ENCODE measurements at regions not wholly inside any gene's neighbourhood (a gene's known extent, or its start where the extent isn't known, plus 50 kb on each side); places are given as distances from the start of the nearest gene placed in this dataset.

- TF ChIP-seq GATA3 (IDR thresholded peaks at IDR 0.05; ENCODE audit: low read depth, low read length) (no peak), GATA2 (IDR thresholded peaks at IDR 0.05; ENCODE audit: low read depth, low read length) (no peak)
These were observed 1072.0 kb downstream of the NSUN3 start for GRCh38 chr3:95134693-95135413.

- TF ChIP-seq GATA2 (IDR thresholded peaks at IDR 0.05; ENCODE audit: low read depth, low read length) (no peak), GATA3 (IDR thresholded peaks at IDR 0.05; ENCODE audit: low read depth, low read length) (no peak)
These were observed 1085.2 kb downstream of the NSUN3 start for GRCh38 chr3:95148107-95148506.

GRCh38 chr3:95151590-95151989 lies 1088.7 kb downstream of the NSUN3 start:
- TF ChIP-seq GATA3 (IDR thresholded peaks at IDR 0.05; ENCODE audit: low read depth, low read length) (no peak), GATA2 (IDR thresholded peaks at IDR 0.05; ENCODE audit: low read depth, low read length) (no peak)

GRCh38 chr3:95154766-95155165 lies 1091.9 kb downstream of the NSUN3 start:
- TF ChIP-seq GATA3 (IDR thresholded peaks at IDR 0.05; ENCODE audit: low read depth, low read length) (no peak), GATA2 (IDR thresholded peaks at IDR 0.05; ENCODE audit: low read depth, low read length) (no peak)

GRCh38 chr3:95162794-95163193 lies 1099.9 kb downstream of the NSUN3 start:
- no peak for TF ChIP-seq GATA3 (IDR thresholded peaks at IDR 0.05; ENCODE audit: low read depth, low read length)

- TF ChIP-seq GATA3 (IDR thresholded peaks at IDR 0.05; ENCODE audit: low read depth, low read length) (no peak), GATA2 (IDR thresholded peaks at IDR 0.05; ENCODE audit: low read depth, low read length) (no peak)
These were observed 1104.9 kb downstream of the NSUN3 start for GRCh38 chr3:95167748-95168147.

- no peak for TF ChIP-seq GATA3 (IDR thresholded peaks at IDR 0.05; ENCODE audit: low read depth, low read length)
- no peak for TF ChIP-seq GATA2 (IDR thresholded peaks at IDR 0.05; ENCODE audit: low read depth, low read length)
These were observed 1105.7 kb downstream of the NSUN3 start for GRCh38 chr3:95168526-95168925.

- TF ChIP-seq GATA2 (IDR thresholded peaks at IDR 0.05; ENCODE audit: low read depth, low read length) (no peak), GATA3 (IDR thresholded peaks at IDR 0.05; ENCODE audit: low read depth, low read length) (no peak)
These were observed 1109.5 kb downstream of the NSUN3 start for GRCh38 chr3:95172164-95172943.

- TF ChIP-seq GATA2 (IDR thresholded peaks at IDR 0.05; ENCODE audit: low read depth, low read length) (no peak), GATA3 (IDR thresholded peaks at IDR 0.05; ENCODE audit: low read depth, low read length) (no peak)
These were observed 1114.2 kb downstream of the NSUN3 start for GRCh38 chr3:95177096-95177495.

GRCh38 chr3:95184038-95184437 lies 1121.2 kb downstream of the NSUN3 start:
- TF ChIP-seq GATA2 (IDR thresholded peaks at IDR 0.05; ENCODE audit: low read depth, low read length) = no peak
- no peak for TF ChIP-seq GATA3 (IDR thresholded peaks at IDR 0.05; ENCODE audit: low read depth, low read length)

GRCh38 chr3:95189348-95189747 lies 1126.5 kb downstream of the NSUN3 start:
- TF ChIP-seq GATA2 (IDR thresholded peaks at IDR 0.05; ENCODE audit: low read depth, low read length) = no peak
- no peak for TF ChIP-seq GATA3 (IDR thresholded peaks at IDR 0.05; ENCODE audit: low read depth, low read length)

- TF ChIP-seq GATA2 (IDR thresholded peaks at IDR 0.05; ENCODE audit: low read depth, low read length) (peak; percentile 26; the same call in 1 of the 2 replicates), GATA3 (IDR thresholded peaks at IDR 0.05; ENCODE audit: low read depth, low read length) (0 out of 2 replicates have a peak, but pooled peaks have one; percentile 15)
These were observed 1134.8 kb downstream of the NSUN3 start for GRCh38 chr3:95197661-95198060.

- no peak for TF ChIP-seq GATA3 (IDR thresholded peaks at IDR 0.05; ENCODE audit: low read depth, low read length)
- TF ChIP-seq GATA2 (IDR thresholded peaks at IDR 0.05; ENCODE audit: low read depth, low read length) = no peak
These were observed 1137.5 kb downstream of the NSUN3 start for GRCh38 chr3:95200384-95200783.

GRCh38 chr3:95210878-95211277 lies 1148.0 kb downstream of the NSUN3 start:
- TF ChIP-seq GATA3 (IDR thresholded peaks at IDR 0.05; ENCODE audit: low read depth, low read length) = no peak
- no peak for TF ChIP-seq GATA2 (IDR thresholded peaks at IDR 0.05; ENCODE audit: low read depth, low read length)

- no peak for TF ChIP-seq GATA3 (IDR thresholded peaks at IDR 0.05; ENCODE audit: low read depth, low read length)
- TF ChIP-seq GATA2 (IDR thresholded peaks at IDR 0.05; ENCODE audit: low read depth, low read length) = no peak
These were observed 1149.3 kb downstream of the NSUN3 start for GRCh38 chr3:95212117-95212516.
